GM10266 (cell line): ENCODE measurements at regions not wholly inside any gene's neighbourhood (a gene's known extent, or its start where the extent isn't known, plus 50 kb on each side); places are given as distances from the start of the nearest gene placed in this dataset.

Source experiments
- DNase-seq: peaks from one replicate; pipeline ENCODE4 v3.0.0; 2012; ENCODE audit errors: extremely low spot score
- TF ChIP-seq, protein P1 (sequence below): IDR thresholded peaks from 2 replicates; pipeline ENCODE4 v1.5.1; 2012; ENCODE audit warnings: mild to moderate bottlenecking, low read depth; ENCODE audit not compliant: control insufficient read depth, insufficient read depth; ENCODE audit errors: missing control alignments

DNA sequence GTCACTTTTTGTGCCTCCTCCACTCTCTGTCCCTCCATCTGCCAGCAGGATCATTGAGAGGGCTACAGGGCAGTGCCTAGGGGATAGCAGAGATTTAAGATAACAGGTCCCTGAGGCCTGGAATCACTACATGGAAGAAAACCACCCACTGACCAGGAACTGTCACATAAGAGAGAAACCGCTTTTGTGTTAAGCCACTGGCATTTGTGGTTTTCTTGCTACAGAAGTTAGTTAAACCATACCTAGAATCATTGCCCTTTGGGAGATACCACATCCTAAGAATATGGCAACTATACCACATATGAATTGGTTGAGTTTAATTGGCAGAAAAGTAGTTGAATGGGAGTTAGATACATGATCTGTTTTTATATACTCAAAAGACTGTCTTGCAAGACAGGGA, 112.8 kb upstream of the LPP start:
- TF ChIP-seq, protein P1, sequence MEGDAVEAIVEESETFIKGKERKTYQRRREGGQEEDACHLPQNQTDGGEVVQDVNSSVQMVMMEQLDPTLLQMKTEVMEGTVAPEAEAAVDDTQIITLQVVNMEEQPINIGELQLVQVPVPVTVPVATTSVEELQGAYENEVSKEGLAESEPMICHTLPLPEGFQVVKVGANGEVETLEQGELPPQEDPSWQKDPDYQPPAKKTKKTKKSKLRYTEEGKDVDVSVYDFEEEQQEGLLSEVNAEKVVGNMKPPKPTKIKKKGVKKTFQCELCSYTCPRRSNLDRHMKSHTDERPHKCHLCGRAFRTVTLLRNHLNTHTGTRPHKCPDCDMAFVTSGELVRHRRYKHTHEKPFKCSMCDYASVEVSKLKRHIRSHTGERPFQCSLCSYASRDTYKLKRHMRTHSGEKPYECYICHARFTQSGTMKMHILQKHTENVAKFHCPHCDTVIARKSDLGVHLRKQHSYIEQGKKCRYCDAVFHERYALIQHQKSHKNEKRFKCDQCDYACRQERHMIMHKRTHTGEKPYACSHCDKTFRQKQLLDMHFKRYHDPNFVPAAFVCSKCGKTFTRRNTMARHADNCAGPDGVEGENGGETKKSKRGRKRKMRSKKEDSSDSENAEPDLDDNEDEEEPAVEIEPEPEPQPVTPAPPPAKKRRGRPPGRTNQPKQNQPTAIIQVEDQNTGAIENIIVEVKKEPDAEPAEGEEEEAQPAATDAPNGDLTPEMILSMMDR = no peak

DNA sequence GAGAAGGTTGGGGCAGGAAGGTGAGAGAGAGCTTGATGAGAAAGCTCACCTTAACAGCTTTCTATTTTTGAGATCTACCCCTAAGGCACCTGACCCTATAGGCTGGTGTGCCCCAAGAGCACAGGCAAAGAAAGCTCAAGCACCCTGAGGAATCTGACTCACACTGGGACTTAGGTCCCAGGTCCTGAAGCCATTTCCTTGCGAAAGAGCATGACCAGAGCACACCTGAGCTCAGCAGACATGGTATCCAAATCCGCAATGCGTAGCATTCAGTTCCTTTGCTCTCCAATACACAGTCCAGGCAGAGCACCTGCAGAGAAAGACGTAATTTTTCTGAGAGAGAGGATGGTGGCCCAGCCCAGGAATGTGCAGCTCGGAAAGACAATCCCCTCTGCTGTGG, 112.1 kb upstream of the LPP start:
- no peak for DNase-seq
- TF ChIP-seq, protein P1 = no peak

More for the DNA sequence above, 112.8 kb upstream of the LPP start:
- no peak for DNase-seq

DNA sequence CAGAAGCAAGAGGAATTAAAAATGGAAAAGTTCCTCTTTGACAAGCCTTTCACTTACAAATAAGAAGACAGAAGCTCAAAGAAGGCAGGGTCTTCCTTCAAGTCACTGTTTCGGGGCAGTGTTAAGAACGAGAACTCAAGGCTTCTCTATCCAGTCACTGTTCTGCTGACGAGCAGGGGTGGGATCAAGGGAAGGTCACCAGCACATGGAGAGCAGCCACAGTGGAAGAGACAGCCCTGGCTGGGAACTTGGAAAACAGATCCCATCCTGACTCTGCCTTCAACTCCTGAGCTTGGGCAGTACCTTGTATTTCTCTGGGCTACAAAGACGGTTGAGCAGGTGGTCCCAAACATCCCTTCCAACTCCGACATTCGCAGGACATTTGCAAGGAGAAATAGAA, 111.5 kb upstream of the LPP start:
- TF ChIP-seq, protein P1 = no peak
- DNase-seq = no peak

DNA sequence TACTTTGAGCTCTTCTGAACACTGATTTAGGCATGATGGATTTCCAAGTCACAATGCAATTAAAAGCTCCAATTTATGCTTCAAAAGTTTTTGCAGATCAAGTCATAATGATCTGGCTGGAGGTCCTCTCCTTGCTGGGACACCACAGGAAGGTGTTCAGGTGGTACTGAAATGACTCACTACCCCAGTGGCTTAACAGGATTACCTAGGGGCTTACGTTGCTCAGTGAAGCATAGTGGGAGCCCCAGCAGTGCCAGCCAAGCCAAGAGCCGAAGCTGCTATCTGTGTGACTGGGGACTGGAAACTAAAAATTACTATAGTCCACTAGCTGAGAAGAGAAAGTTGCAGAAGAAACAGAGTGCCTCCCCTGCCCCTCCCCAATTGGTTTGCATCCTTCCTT, 110.1 kb upstream of the LPP start:
- no peak for DNase-seq
- TF ChIP-seq, protein P1 = no peak

DNA sequence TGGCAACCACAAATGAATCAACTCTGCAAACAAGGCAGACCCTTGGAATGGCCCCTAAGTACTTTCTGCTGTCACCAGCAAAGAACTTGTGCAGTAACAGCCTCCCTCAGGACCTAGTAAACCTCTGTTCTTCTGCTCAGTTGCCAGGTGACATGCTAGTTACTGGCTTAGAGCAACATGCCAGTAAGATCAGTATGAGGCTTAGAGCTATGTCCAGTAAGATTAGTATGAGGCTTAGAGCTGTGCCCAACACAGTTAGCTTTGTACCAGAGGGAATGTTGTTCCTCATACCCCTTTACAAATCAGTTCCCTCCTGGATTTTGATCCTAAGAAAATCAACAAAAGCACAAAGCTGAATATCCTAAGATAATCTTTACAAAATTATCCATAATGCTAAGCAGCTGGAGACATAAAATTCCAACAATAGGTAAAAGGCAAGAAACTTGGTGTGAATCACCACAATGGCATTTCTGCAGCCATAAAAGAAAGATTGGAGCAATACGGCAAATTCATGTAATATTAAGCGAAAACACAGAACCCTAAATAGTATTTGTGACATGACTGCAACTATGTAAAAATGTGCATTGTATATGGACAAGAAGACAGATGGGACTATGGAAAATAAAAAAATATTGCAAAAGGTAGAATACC, 107.3 kb upstream of the LPP start:
- TF ChIP-seq, protein P1 = no peak
- no peak for DNase-seq

DNA sequence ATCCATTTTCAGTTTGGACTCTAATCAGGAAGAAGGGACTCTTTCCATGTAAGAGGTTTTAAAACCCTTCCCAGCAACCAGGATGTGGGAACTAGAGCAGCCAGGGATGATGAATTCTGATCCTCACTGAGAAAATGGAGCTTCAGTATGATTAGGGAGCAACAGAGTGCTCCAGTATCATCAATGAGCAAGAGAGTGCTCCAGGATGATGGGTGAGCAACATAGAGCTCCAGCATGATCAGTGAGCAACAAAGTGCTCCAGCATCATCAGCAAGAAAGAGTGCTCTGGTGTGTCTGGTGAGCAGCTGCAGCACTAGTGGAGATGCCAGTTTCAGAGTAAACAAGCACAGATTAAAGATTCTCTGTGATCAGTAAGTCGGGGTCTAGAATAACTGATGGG, 106.4 kb upstream of the LPP start:
- no peak for DNase-seq
- TF ChIP-seq, protein P1 = no peak

DNA sequence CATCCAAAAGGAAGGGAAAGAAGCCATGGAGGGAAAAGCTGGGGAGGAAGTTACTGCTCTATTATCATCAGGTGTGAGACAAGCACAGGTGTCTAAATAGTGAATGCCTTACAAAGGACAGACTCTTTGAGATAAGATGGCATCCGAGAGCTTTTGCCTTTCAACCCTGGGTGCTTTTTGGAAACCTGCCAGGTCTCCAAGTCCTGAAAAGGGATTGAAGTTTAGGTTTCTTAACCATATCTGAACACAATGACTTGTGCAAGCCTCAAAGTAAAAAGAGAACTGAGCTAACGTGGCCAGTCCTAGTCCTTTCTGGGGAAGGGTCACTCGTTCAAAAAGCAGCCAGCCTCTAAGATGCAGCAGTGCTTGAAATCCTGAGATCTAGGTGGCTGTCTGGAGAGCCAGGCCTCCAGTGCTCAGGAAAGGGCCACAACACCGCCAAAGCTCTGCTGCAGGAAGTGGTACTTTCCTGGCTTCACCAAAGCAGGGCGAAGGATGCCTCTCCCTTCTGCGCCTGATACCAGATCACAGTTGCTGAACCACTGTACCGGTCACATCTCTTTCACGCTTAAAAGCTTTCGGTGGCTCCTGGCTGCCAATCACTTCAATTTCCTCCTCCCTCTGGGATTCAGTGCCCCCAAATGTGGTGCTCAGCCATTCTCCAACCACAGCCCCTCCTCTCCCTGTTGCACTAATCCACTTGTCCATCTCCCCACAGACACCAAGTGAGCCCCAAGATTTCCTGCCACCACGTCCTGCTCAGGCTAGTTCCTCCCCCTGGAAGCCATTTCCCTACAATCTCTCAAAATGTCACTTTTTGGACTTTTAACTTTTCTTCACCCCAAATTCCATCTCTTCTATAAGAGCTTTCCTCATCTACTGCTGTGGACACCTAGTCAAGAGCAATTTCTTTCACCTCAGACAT, 104.1 kb upstream of the LPP start:
- no peak for DNase-seq
- TF ChIP-seq, protein P1 = no peak
